GM04503 (cell line): ENCODE measurements at regions not wholly inside any gene's neighbourhood (a gene's known extent, or its start where the extent isn't known, plus 50 kb on each side); places are given as distances from the start of the nearest gene placed in this dataset.

Experiments
- DNase-seq: peaks from one replicate; pipeline ENCODE4 v3.0.0-alpha.2; 2012; ENCODE audit warnings: low read depth

GRCh38 chr6:100944644-100945043 lies 63.5 kb upstream of the ASCC3 start:
- no peak for DNase-seq

GRCh38 chr6:100946021-100946540 lies 65.0 kb upstream of the ASCC3 start:
- no peak for DNase-seq

GRCh38 chr6:100946711-100947110 lies 65.6 kb upstream of the ASCC3 start:
- no peak for DNase-seq

GRCh38 chr6:100948381-100949133 lies 67.4 kb upstream of the ASCC3 start:
- DNase-seq, result peak; percentile 5

GRCh38 chr6:100952006-100952405 lies 70.9 kb upstream of the ASCC3 start:
- DNase-seq, result no peak

GRCh38 chr6:100959280-100959679 lies 78.2 kb upstream of the ASCC3 start:
- DNase-seq, result no peak

- DNase-seq, result no peak
These were observed 81.3 kb upstream of the ASCC3 start for GRCh38 chr6:100962466-100962865.

- DNase-seq, result no peak
These were observed 83.9 kb upstream of the ASCC3 start for GRCh38 chr6:100965067-100965466.

- no peak for DNase-seq
These were observed 87.8 kb upstream of the ASCC3 start for GRCh38 chr6:100968949-100969348.

GRCh38 chr6:100979267-100979666 lies 98.1 kb upstream of the ASCC3 start:
- no peak for DNase-seq

GRCh38 chr6:100980949-100981348 lies 99.8 kb upstream of the ASCC3 start:
- DNase-seq, result no peak

- no peak for DNase-seq
These were observed 105.8 kb upstream of the ASCC3 start for GRCh38 chr6:100986921-100987320.

- no peak for DNase-seq
These were observed 106.4 kb upstream of the ASCC3 start for GRCh38 chr6:100987556-100987955.

GRCh38 chr6:100988391-100988984 lies 107.4 kb upstream of the ASCC3 start:
- DNase-seq, result no peak

GRCh38 chr6:100990070-100990469 lies 108.9 kb upstream of the ASCC3 start:
- DNase-seq, result no peak

GRCh38 chr6:100996409-100996808 lies 115.3 kb upstream of the ASCC3 start:
- no peak for DNase-seq

- no peak for DNase-seq
These were observed 117.0 kb upstream of the ASCC3 start for GRCh38 chr6:100998111-100998510.

GRCh38 chr6:100999034-100999597 lies 118.0 kb upstream of the ASCC3 start:
- no peak for DNase-seq

GRCh38 chr6:101000341-101000740 lies 119.2 kb upstream of the ASCC3 start:
- DNase-seq, result no peak

GRCh38 chr6:101001012-101001411 lies 119.9 kb upstream of the ASCC3 start:
- DNase-seq, result no peak

GRCh38 chr6:101001607-101002006 lies 120.5 kb upstream of the ASCC3 start:
- no peak for DNase-seq

- DNase-seq, result no peak
These were observed 121.9 kb upstream of the ASCC3 start for GRCh38 chr6:101003075-101003474.

- no peak for DNase-seq
These were observed 130.1 kb upstream of the ASCC3 start for GRCh38 chr6:101011186-101011585.
